Astrocyte (in vitro differentiated cells and primary cell): ENCODE measurements at regions not wholly inside any gene's neighbourhood (a gene's known extent, or its start where the extent isn't known, plus 50 kb on each side); places are given as distances from the start of the nearest gene placed in this dataset.

Experiments
- DNase-seq: peaks from one replicate; pipeline ENCODE4 v3.0.0-alpha.2; 2010; ENCODE audit warnings: low read depth
- FAIRE-seq: peaks from 2 replicates; lab custom pipeline; 2011; peaks lifted over from hg19 to GRCh38; lab: Jason Lieb, UNC
- H2AFZ ChIP-seq: 2 replicates; pipeline ENCODE4 v1.6.0; 2012; ENCODE audit warnings: low read depth, low read length, inconsistent platforms
- H3K27ac ChIP-seq: 2 replicates; pipeline ENCODE4 v1.5.1; 2011; ENCODE audit warnings: low read depth, low read length, inconsistent platforms
- H3K27me3 ChIP-seq: 2 replicates; pipeline ENCODE4 v1.6.0; 2011; ENCODE audit warnings: low read length, inconsistent platforms; ENCODE audit not compliant: insufficient read depth
- H3K36me3 ChIP-seq: 2 replicates; pipeline ENCODE4 v1.5.1; 2011; ENCODE audit warnings: low read length, inconsistent platforms; ENCODE audit not compliant: insufficient read depth
- H3K4me1 ChIP-seq: 2 replicates; pipeline ENCODE4 v1.5.1; 2011; ENCODE audit warnings: low read length, inconsistent platforms; ENCODE audit not compliant: insufficient read depth
- H3K4me2 ChIP-seq: 2 replicates; pipeline ENCODE4 v1.6.0; 2012; ENCODE audit warnings: low read length, inconsistent platforms
- H3K4me3 ChIP-seq: 2 replicates; pipeline ENCODE4 v1.5.1; 2011; ENCODE audit warnings: low read depth, mild to moderate bottlenecking, low read length, inconsistent platforms; ENCODE audit not compliant: insufficient read depth
- H3K79me2 ChIP-seq: 2 replicates; pipeline ENCODE4 v1.6.0; 2012; ENCODE audit warnings: mild to moderate bottlenecking, low read length, inconsistent platforms; ENCODE audit not compliant: insufficient read depth
- H3K9ac ChIP-seq: 2 replicates; pipeline ENCODE4 v1.6.0; 2012; ENCODE audit warnings: mild to moderate bottlenecking, low read length, inconsistent platforms
- H3K9me3 ChIP-seq: 2 replicates; pipeline ENCODE4 v1.5.1; 2012; ENCODE audit warnings: low read depth, mild to moderate bottlenecking, low read length, inconsistent platforms; ENCODE audit not compliant: insufficient read depth
- H4K20me1 ChIP-seq: 2 replicates; pipeline ENCODE4 v1.6.0; 2012; ENCODE audit warnings: low read length, inconsistent platforms; ENCODE audit not compliant: insufficient read depth
- H3K27ac Mint-ChIP-seq: one replicate; pipeline ENCODE4 v1.8.0; 2021; ENCODE audit warnings: mild to moderate bottlenecking, mixed read lengths; ENCODE audit not compliant: unreplicated experiment
- H3K27me3 Mint-ChIP-seq: one replicate; pipeline ENCODE4 v1.8.0; 2021; ENCODE audit warnings: low read depth, mixed read lengths; ENCODE audit not compliant: unreplicated experiment
- H3K36me3 Mint-ChIP-seq: one replicate; pipeline ENCODE4 v1.8.0; 2021; ENCODE audit warnings: low read depth, mixed read lengths; ENCODE audit not compliant: unreplicated experiment
- H3K4me1 Mint-ChIP-seq: one replicate; pipeline ENCODE4 v1.8.0; 2021; ENCODE audit warnings: low read depth, mixed read lengths; ENCODE audit not compliant: unreplicated experiment
- H3K4me3 Mint-ChIP-seq: one replicate; pipeline ENCODE4 v1.8.0; 2021; ENCODE audit warnings: mild to moderate bottlenecking, moderate library complexity, mixed read lengths; ENCODE audit not compliant: unreplicated experiment
- H3K9me3 Mint-ChIP-seq: one replicate; pipeline ENCODE4 v1.8.0; 2021; ENCODE audit warnings: mild to moderate bottlenecking, mixed read lengths; ENCODE audit not compliant: unreplicated experiment
- CTCF ChIP-seq: IDR thresholded peaks from 2 replicates; pipeline ENCODE4 v1.5.1; 2011; ENCODE audit warnings: low read depth, mild to moderate bottlenecking, inconsistent platforms, low read length, moderate library complexity; ENCODE audit not compliant: insufficient read depth
- EZH2 ChIP-seq: IDR thresholded peaks from 2 replicates; pipeline ENCODE4 v1.6.1; 2012; ENCODE audit warnings: mild to moderate bottlenecking, low read length, inconsistent platforms; ENCODE audit not compliant: insufficient read depth

- Mint-ChIP-seq H3K4me3 (no peak overlapping the region), H3K4me1 (no peaks in the 10 kb centered on the region), H3K27me3 (peaks cover 27% of the 10 kb centered on the region), H3K36me3 (no peaks in the 10 kb centered on the region), H3K27ac (no peak overlapping the region), H3K9me3 (peaks cover 2% of the 10 kb centered on the region)
- Histone ChIP-seq H3K9me3 (peaks cover 9% of the 10 kb centered on the region), H4K20me1 (no peaks in the 10 kb centered on the region), H3K27me3 (no peaks in the 10 kb centered on the region), H3K9ac (no peak overlapping the region), H3K4me2 (no peak overlapping the region), H3K79me2 (no peaks in the 10 kb centered on the region), H3K4me1 (no peaks in the 10 kb centered on the region), H3K36me3 (no peaks in the 10 kb centered on the region), H3K4me3 (no peak overlapping the region), H2AFZ (no peak overlapping the region), H3K27ac (no peak overlapping the region)
- no peak for DNase-seq
- FAIRE-seq: no peak
- TF ChIP-seq CTCF: no peak
- no peak for TF ChIP-seq EZH2
Observed at GRCh38 chr16:49216593-49216992, 65.0 kb downstream of the CBLN1 start.

- FAIRE-seq (no peak), DNase-seq (no peak)
- Histone ChIP-seq H3K4me2 (no peak overlapping the region), H3K27me3 (no peaks in the 10 kb centered on the region), H3K9me3 (peaks cover 6% of the 10 kb centered on the region), H3K4me3 (no peak overlapping the region), H2AFZ (no peak overlapping the region), H3K9ac (no peak overlapping the region), H3K27ac (no peak overlapping the region), H3K79me2 (no peaks in the 10 kb centered on the region), H3K36me3 (no peaks in the 10 kb centered on the region), H4K20me1 (no peaks in the 10 kb centered on the region), H3K4me1 (no peaks in the 10 kb centered on the region)
- no peak for TF ChIP-seq CTCF
- TF ChIP-seq EZH2: no peak
- Mint-ChIP-seq H3K36me3 (no peaks in the 10 kb centered on the region), H3K4me1 (no peaks in the 10 kb centered on the region), H3K4me3 (no peak overlapping the region), H3K27ac (no peak overlapping the region), H3K9me3 (peaks cover 6% of the 10 kb centered on the region), H3K27me3 (peaks cover 29% of the 10 kb centered on the region)
Observed at GRCh38 chr16:49213594-49213993, 68.0 kb downstream of the CBLN1 start.

DNA sequence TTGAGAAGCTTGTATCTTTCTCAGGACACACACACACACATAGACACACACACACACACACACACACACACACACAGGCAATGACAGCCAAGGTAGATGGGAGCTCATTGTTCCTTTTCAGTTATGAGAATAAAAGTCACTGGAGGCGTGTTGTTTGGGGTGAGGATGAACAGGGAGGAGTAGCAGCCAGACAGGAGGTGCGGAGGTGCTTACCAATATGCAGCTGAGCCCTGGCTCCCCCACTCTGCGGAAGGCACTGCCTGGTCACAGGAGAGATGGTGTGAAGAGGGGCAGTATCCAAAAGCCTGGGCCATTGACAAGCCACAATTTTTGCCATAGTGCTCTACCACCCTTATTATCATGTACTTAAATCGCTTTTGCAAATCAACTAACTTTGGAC is 77.4 kb downstream of the CBLN1 start:
- Histone ChIP-seq H3K27ac (no peak overlapping the region), H3K4me1 (no peaks in the 10 kb centered on the region), H3K4me3 (no peak overlapping the region), H3K9ac (no peak overlapping the region), H3K79me2 (no peaks in the 10 kb centered on the region), H3K36me3 (no peaks in the 10 kb centered on the region), H4K20me1 (no peaks in the 10 kb centered on the region), H3K4me2 (no peak overlapping the region), H3K27me3 (no peaks in the 10 kb centered on the region), H2AFZ (no peak overlapping the region), H3K9me3 (no peaks in the 10 kb centered on the region)
- Mint-ChIP-seq H3K27me3 (peaks cover 36% of the 10 kb centered on the region), H3K4me1 (no peaks in the 10 kb centered on the region), H3K27ac (no peak overlapping the region), H3K36me3 (no peaks in the 10 kb centered on the region), H3K4me3 (no peak overlapping the region), H3K9me3 (peaks cover 10% of the 10 kb centered on the region)
- TF ChIP-seq CTCF (no peak), EZH2 (no peak)
- FAIRE-seq (no peak), DNase-seq (no peak)
